ENCODE measurements at regions not wholly inside any gene's neighbourhood (a gene's known extent, or its start where the extent isn't known, plus 50 kb on each side); places are given as distances from the start of the nearest gene placed in this dataset.
"Not testable (repeated sequence)": the region's sequence is repeated elsewhere in the genome, so short reads cannot be mapped to it uniquely, and the experiment has no call there.

- Histone ChIP-seq H3K27ac (ENCODE audit: low read depth, low read length) (no peak overlapping the region), H3K4me3 (ENCODE audit: insufficient read depth, low read length) (no peak overlapping the region), H2AFZ (ENCODE audit: low read length) (no peak overlapping the region), H3K4me1 (ENCODE audit: insufficient read depth, low read length) (no peaks in the 10 kb centered on the region), H3K27me3 (ENCODE audit: insufficient read depth, low read length) (no peaks in the 10 kb centered on the region), H4K20me1 (ENCODE audit: insufficient read depth, low read length) (no peaks in the 10 kb centered on the region), H3K9me3 (ENCODE audit: low read depth, low read length) (no peaks in the 10 kb centered on the region), H3K36me3 (ENCODE audit: insufficient read depth, low read length) (no peaks in the 10 kb centered on the region), H3K4me2 (ENCODE audit: insufficient read depth, low read length) (no peak overlapping the region), H3K79me2 (ENCODE audit: insufficient read depth, low read length) (no peaks in the 10 kb centered on the region)
- DNase-seq (ENCODE audit: insufficient read length, low spot score, missing footprints), result no peak
- no peak for TF ChIP-seq CTCF (IDR thresholded peaks at IDR 0.05; ENCODE audit: extremely low read depth, low read depth, low read length)
Observed at GRCh38 chr13:105678072-105678471, 857.4 kb downstream of the EFNB2 start.

GRCh38 chr13:105672881-105673280 lies 862.6 kb downstream of the EFNB2 start:
- no peaks in the 10 kb centered on the region for H3K4me1 ChIP-seq (ENCODE audit: insufficient read depth, low read length)
- no peak overlapping the region for H3K27ac ChIP-seq (ENCODE audit: low read depth, low read length)
- H3K79me2 ChIP-seq (ENCODE audit: insufficient read depth, low read length), result no peaks in the 10 kb centered on the region
- no peak for TF ChIP-seq CTCF (IDR thresholded peaks at IDR 0.05; ENCODE audit: extremely low read depth, low read depth, low read length)
- H3K4me3 ChIP-seq (ENCODE audit: insufficient read depth, low read length), result no peak overlapping the region
- H3K9me3 ChIP-seq (ENCODE audit: low read depth, low read length), result no peaks in the 10 kb centered on the region
- no peak for DNase-seq (ENCODE audit: insufficient read length, low spot score, missing footprints)
- no peak overlapping the region for H2AFZ ChIP-seq (ENCODE audit: low read length)
- no peak overlapping the region for H3K4me2 ChIP-seq (ENCODE audit: insufficient read depth, low read length)
- H4K20me1 ChIP-seq (ENCODE audit: insufficient read depth, low read length), result no peaks in the 10 kb centered on the region
- H3K36me3 ChIP-seq (ENCODE audit: insufficient read depth, low read length), result no peaks in the 10 kb centered on the region
- H3K27me3 ChIP-seq (ENCODE audit: insufficient read depth, low read length), result no peaks in the 10 kb centered on the region

DNA sequence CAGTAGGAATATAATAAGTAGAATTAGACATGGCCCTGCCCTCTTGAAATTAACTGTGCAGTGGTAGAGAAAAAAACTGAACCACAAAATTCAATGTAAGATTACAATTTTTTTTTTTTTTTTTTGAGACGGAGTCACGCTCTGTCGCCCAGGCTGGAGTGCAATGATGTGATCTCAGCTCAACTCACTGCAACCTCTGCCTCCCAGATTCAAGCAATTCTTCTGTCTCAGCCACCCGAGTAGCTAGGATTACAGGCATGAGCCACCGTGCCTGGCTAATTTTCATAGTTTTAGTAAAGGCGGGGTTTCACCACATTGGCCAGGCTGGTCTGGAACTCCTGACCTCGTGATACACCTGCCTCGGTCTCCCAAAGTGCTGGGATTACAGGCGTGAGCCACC lies 864.3 kb downstream of the EFNB2 start:
- not testable (repeated sequence) for H3K36me3 ChIP-seq (ENCODE audit: insufficient read depth, low read length); H2AFZ ChIP-seq (ENCODE audit: low read length); H3K79me2 ChIP-seq (ENCODE audit: insufficient read depth, low read length); DNase-seq (ENCODE audit: insufficient read length, low spot score, missing footprints); H3K27me3 ChIP-seq (ENCODE audit: insufficient read depth, low read length); H3K4me2 ChIP-seq (ENCODE audit: insufficient read depth, low read length); H4K20me1 ChIP-seq (ENCODE audit: insufficient read depth, low read length); H3K4me3 ChIP-seq (ENCODE audit: insufficient read depth, low read length); H3K4me1 ChIP-seq (ENCODE audit: insufficient read depth, low read length); H3K27ac ChIP-seq (ENCODE audit: low read depth, low read length); H3K9me3 ChIP-seq (ENCODE audit: low read depth, low read length)

DNA sequence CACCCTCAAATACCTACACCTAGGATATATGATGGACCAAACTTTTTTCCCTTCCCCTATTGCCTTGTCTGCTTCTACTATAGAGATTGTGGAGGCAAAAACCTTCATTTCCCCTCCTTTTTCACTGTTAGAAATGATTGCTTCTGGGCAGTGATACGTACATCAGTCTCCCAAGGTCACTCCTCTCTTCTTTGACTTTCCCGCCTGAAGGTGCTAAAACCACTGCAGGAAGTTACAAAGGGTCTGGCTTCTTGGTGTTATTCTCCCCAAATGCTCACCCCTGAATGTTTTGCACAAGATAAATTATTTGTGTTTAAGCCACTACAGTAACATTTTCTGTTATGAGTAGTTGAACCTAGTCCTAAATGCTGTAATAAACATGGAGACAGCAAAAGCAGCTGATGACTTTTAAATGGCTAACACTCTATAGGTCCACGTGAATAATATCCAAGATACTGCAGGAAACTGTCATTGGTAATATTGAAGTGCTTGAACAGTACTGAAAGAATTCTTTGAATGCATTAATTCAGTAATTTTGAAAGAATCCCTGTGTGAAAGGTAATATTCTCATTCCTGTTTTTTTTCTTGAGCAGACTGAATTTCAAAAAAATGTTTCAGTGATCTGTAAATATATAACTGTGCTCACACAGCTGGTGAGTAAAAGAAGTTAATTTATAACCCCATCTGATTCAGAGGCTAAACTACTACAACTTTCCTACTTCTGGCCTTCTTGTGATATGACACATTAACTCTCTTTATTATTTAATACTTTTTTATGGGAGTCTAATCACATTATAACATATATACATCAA lies 865.1 kb downstream of the EFNB2 start:
- no peak for DNase-seq (ENCODE audit: insufficient read length, low spot score, missing footprints)
- no peaks in the 10 kb centered on the region for H3K9me3 ChIP-seq (ENCODE audit: low read depth, low read length)

More for the DNA sequence above, 865.1 kb downstream of the EFNB2 start:
- Histone ChIP-seq H3K4me3 (ENCODE audit: insufficient read depth, low read length) (no peak overlapping the region), H3K4me2 (ENCODE audit: insufficient read depth, low read length) (no peak overlapping the region), H3K4me1 (ENCODE audit: insufficient read depth, low read length) (no peaks in the 10 kb centered on the region), H3K27ac (ENCODE audit: low read depth, low read length) (no peak overlapping the region), H3K27me3 (ENCODE audit: insufficient read depth, low read length) (no peaks in the 10 kb centered on the region), H3K79me2 (ENCODE audit: insufficient read depth, low read length) (no peaks in the 10 kb centered on the region), H2AFZ (ENCODE audit: low read length) (no peak overlapping the region), H4K20me1 (ENCODE audit: insufficient read depth, low read length) (no peaks in the 10 kb centered on the region), H3K36me3 (ENCODE audit: insufficient read depth, low read length) (no peaks in the 10 kb centered on the region)
- no peak for TF ChIP-seq CTCF (IDR thresholded peaks at IDR 0.05; ENCODE audit: extremely low read depth, low read depth, low read length)

Data from osteoblast (primary cell).